GM12864 (cell line): ENCODE measurements at regions not wholly inside any gene's neighbourhood (a gene's known extent, or its start where the extent isn't known, plus 50 kb on each side); places are given as distances from the start of the nearest gene placed in this dataset.

Source experiments
- DNase-seq: peaks from one replicate; pipeline ENCODE4 v3.0.0-alpha.2; 2011; ENCODE audit warnings: low read depth
- H3K4me3 ChIP-seq: 2 replicates; pipeline ENCODE4 v1.5.1; 2011; ENCODE audit warnings: mild to moderate bottlenecking, low read depth, low read length, control low read depth
- CTCF ChIP-seq: IDR thresholded peaks from 2 replicates; pipeline ENCODE4 v1.5.1; 2011; ENCODE audit warnings: low read depth, mild to moderate bottlenecking, moderate library complexity, low read length, control low read depth, inconsistent platforms; ENCODE audit errors: missing control alignments

DNA sequence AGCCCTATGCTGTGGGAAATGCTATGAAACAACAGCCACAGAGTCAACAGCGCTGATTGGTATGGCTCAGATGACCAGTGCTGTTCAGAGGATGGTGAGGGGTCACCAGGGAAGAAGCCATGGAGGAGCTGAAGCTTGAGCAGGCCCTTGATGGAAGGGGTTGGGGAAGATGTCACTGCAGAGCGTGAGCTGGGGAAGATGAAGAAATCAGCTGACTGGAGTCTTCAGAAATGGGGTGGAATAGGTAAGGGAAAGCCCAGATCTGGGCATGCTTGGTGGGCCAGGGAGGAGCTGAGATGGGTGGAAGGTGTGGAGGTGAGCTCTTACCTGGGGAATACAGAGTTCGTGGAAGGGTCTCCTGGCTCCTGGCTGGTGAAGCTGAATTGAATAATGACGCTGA, 105.4 kb upstream of the PLET1 start:
- no peak for DNase-seq
- TF ChIP-seq CTCF = no peak

DNA sequence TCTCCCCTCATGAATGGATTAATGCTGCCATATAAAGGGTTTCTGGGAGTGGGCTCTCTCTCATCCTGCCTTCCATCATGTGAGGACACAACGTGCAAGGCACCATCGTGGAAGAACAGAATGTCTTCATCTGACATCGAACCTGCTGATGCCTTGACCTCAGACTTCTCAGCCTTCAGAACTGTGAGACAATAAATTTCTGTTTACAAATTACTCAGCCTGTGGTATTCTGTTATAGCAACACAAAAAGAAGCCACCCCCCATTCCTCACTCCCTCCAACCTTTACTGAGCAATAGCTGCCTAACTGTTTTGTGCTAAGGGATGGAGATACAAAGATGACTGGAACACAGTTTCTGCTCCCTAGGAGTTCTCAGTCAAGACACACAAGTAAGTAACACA, 106.1 kb upstream of the PLET1 start:
- no peak overlapping the region for H3K4me3 ChIP-seq
- DNase-seq = no peak
- no peak for TF ChIP-seq CTCF

More for the DNA sequence above, 105.4 kb upstream of the PLET1 start:
- no peak overlapping the region for H3K4me3 ChIP-seq

GRCh38 chr11:112367461-112367860, 106.8 kb upstream of the PLET1 start:
- no peak for DNase-seq
- no peak for TF ChIP-seq CTCF
- H3K4me3 ChIP-seq = no peak overlapping the region

DNA sequence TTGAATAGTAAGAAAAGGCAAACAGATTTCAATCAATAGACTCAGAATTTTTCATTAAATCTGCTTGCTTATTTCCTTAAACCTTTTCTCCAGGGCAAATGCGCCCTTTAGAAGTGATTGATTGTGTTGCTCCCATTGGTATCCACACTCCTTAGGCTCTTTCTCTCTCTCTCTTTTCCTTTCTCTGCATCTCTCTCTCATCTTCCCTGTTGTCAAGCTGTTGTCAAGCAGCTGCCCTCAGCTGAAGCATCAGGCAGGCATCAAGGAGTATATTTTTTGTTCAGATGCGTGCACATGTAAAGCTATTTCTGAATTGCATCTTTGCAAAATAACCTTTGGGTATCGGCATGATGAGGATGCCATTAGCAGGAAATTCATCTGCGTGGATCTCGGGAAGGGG, 107.2 kb upstream of the PLET1 start:
- H3K4me3 ChIP-seq = no peak overlapping the region
- DNase-seq = no peak
- no peak for TF ChIP-seq CTCF

DNA sequence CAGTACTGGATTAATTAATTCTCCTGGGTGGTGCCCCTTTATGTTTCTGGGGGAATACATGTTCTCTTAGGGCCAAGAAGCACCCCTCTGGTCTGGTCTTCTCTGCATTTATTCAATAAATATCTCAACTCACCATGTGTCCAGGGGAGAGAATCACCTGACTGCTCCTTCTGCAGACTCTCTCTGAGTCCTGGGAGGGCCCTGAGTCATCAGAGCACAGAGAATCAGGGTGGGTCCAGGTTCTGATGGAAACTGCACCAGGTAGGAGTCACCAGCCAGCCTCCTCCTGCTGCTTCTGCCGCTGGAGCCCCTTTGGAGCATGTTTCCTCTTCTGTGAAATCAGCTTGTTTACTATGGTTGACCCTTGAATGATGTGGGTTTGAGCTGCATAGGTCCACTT, 107.7 kb upstream of the PLET1 start:
- TF ChIP-seq CTCF = no peak
- H3K4me3 ChIP-seq = no peak overlapping the region
- DNase-seq = no peak

DNA sequence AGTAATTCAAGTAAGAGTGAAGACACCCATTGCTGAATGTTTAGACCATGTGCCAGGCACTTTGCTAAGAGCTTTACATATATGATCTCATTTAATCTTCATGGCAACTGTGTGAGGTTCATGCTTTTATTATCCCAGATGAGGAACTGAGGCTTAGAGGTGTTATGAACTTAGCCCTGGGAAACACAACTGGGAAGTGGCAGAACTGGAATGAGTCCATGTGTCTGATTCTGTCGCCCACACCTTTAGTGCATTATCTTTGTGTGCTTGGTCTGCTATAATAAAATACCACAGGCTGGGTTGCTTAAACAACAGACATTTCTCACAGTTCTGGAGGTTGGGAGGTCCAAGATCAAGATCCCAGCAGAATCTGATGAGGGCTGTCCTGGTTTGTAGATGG, 108.7 kb upstream of the PLET1 start:
- no peak overlapping the region for H3K4me3 ChIP-seq
- no peak for TF ChIP-seq CTCF
- no peak for DNase-seq

GRCh38 chr11:112369916-112370315, 109.3 kb upstream of the PLET1 start:
- TF ChIP-seq CTCF = no peak

More at GRCh38 chr11:112369916-112370315, 109.3 kb upstream of the PLET1 start:
- no peak overlapping the region for H3K4me3 ChIP-seq
- DNase-seq = no peak
